ENCODE measurements at regions not wholly inside any gene's neighbourhood (a gene's known extent, or its start where the extent isn't known, plus 50 kb on each side); places are given as distances from the start of the nearest gene placed in this dataset.

DNA sequence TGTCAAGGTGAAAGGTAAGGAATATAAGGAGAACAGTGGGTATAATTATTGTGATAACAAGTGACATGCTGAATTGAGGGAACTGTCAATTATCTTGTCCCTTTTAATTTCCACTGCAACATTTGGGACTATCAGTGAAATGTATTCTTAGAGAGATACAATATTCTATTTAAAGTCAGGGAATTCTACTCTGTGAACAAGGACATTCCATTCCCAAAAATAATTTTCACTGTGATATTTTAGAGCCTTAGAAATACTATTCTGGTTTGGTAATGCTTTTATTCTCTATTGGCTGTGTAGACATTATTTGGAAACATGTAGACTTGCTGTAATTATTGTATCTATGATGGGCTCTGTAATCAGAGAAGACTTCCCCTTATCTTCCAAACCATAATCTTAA is 248.0 kb upstream of the PCSK5 start:
- Histone ChIP-seq H2AFZ (no peak overlapping the region), H3K4me1 (replicated peaks; ENCODE audit: insufficient read depth) (no peaks in the 10 kb centered on the region), H3K4me2 (no peak overlapping the region), H3K27ac (no peak overlapping the region), H3K4me3 (no peak overlapping the region), H3F3A (ENCODE audit: insufficient read depth, low read depth) (no peaks in the 10 kb centered on the region), H4K20me1 (ENCODE audit: insufficient read depth) (no peaks in the 10 kb centered on the region), H3K9me3 (ENCODE audit: insufficient read depth, low read depth) (no peaks in the 10 kb centered on the region), H3K27me3 (ENCODE audit: insufficient read depth, low read depth) (no peaks in the 10 kb centered on the region), H3K9me2 (ENCODE audit: insufficient read depth) (no peaks in the 10 kb centered on the region), H3K36me3 (ENCODE audit: low read depth) (no peaks in the 10 kb centered on the region), H3K79me2 (ENCODE audit: low read depth) (no peaks in the 10 kb centered on the region)
- intact Hi-C loops (cut with micrococcal nuclease; ENCODE audit: unreplicated experiment) = no loop called here
- POLR2A ChIA-PET (ENCODE audit: unreplicated experiment) = no interaction called here
- DNase-seq = no peak
- TF ChIP-seq, protein P1, sequence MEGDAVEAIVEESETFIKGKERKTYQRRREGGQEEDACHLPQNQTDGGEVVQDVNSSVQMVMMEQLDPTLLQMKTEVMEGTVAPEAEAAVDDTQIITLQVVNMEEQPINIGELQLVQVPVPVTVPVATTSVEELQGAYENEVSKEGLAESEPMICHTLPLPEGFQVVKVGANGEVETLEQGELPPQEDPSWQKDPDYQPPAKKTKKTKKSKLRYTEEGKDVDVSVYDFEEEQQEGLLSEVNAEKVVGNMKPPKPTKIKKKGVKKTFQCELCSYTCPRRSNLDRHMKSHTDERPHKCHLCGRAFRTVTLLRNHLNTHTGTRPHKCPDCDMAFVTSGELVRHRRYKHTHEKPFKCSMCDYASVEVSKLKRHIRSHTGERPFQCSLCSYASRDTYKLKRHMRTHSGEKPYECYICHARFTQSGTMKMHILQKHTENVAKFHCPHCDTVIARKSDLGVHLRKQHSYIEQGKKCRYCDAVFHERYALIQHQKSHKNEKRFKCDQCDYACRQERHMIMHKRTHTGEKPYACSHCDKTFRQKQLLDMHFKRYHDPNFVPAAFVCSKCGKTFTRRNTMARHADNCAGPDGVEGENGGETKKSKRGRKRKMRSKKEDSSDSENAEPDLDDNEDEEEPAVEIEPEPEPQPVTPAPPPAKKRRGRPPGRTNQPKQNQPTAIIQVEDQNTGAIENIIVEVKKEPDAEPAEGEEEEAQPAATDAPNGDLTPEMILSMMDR (conservative IDR thresholded peaks at IDR 0.05) = no peak
- no peak for TF ChIP-seq EZH2 (IDR thresholded peaks at IDR 0.05; ENCODE audit: low read depth)
- CTCF ChIA-PET = no interaction called here
- no TSS peak for BruUV-seq (replicated peaks)

DNA sequence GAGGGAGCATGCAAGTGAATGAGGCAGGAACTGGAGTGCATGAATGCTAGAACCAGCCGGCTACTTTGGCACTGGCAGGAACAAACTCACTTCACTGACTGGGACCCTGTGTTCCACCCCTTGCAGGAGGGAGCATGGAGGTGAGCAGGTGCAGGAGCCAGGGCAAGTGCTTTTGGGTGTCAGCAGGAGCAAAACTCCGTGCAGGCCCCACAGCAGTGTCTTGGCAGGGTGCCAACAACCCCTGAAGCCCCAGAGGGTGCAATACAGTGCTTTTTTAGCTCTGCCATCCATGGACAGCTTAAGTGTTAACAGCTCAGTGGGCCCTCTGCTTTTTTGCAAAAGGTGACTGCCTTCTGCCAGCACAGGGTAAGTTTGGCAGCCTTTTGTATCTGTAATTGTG is 245.8 kb upstream of the PCSK5 start:
- no peaks in the 10 kb centered on the region for H3K9me2 ChIP-seq (ENCODE audit: insufficient read depth)
- H3K9me3 ChIP-seq (ENCODE audit: insufficient read depth, low read depth) = no peaks in the 10 kb centered on the region
- intact Hi-C loops (cut with micrococcal nuclease; ENCODE audit: unreplicated experiment) = no loop called here
- no peak overlapping the region for H3K4me3 ChIP-seq
- H2AFZ ChIP-seq = no peak overlapping the region
- no TSS peak for BruUV-seq (replicated peaks)
- no peak for DNase-seq
- no peaks in the 10 kb centered on the region for H3F3A ChIP-seq (ENCODE audit: insufficient read depth, low read depth)
- H4K20me1 ChIP-seq (ENCODE audit: insufficient read depth) = no peaks in the 10 kb centered on the region
- no peak overlapping the region for H3K27ac ChIP-seq
- no peak overlapping the region for H3K4me2 ChIP-seq
- CTCF ChIA-PET = no interaction called here
- no peaks in the 10 kb centered on the region for H3K36me3 ChIP-seq (ENCODE audit: low read depth)
- no peaks in the 10 kb centered on the region for H3K27me3 ChIP-seq (ENCODE audit: insufficient read depth, low read depth)
- POLR2A ChIA-PET (ENCODE audit: unreplicated experiment) = no interaction called here
- no peaks in the 10 kb centered on the region for H3K4me1 ChIP-seq (replicated peaks; ENCODE audit: insufficient read depth)
- no peak for TF ChIP-seq EZH2 (IDR thresholded peaks at IDR 0.05; ENCODE audit: low read depth)
- TF ChIP-seq, protein P1 (conservative IDR thresholded peaks at IDR 0.05) = no peak
- H3K79me2 ChIP-seq (ENCODE audit: low read depth) = no peaks in the 10 kb centered on the region

DNA sequence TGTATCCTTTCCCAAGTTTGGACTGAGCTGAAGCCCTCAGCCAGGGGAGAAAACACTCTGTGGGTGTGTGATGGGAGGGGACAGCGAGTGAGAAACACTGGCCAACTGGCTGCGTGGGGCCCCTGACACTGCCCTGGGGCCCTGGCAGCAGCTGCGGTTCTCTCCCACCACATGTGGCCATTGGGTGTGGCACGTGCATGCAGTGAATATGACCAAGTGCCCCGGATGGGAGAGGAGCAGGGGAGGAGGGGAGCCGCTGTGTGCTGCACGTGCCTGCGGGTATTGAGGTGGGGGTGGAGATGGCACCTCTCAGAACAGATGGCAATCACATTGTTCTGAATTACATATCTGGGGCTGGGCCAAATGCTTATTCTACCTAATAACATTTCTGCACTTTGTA is 242.4 kb upstream of the PCSK5 start:
- no TSS peak for BruUV-seq (replicated peaks)
- CTCF ChIA-PET = no interaction called here

More for the DNA sequence above, 242.4 kb upstream of the PCSK5 start:
- intact Hi-C loops (cut with micrococcal nuclease; ENCODE audit: unreplicated experiment) = no loop called here
- no peaks in the 10 kb centered on the region for H3K9me2 ChIP-seq (ENCODE audit: insufficient read depth)
- H3K4me3 ChIP-seq = no peak overlapping the region
- no peak overlapping the region for H3K4me2 ChIP-seq
- H2AFZ ChIP-seq = no peak overlapping the region
- no peaks in the 10 kb centered on the region for H3F3A ChIP-seq (ENCODE audit: insufficient read depth, low read depth)
- H3K36me3 ChIP-seq (ENCODE audit: low read depth) = no peaks in the 10 kb centered on the region
- no peak overlapping the region for H3K27ac ChIP-seq
- H4K20me1 ChIP-seq (ENCODE audit: insufficient read depth) = no peaks in the 10 kb centered on the region
- no peaks in the 10 kb centered on the region for H3K27me3 ChIP-seq (ENCODE audit: insufficient read depth, low read depth)
- no peaks in the 10 kb centered on the region for H3K9me3 ChIP-seq (ENCODE audit: insufficient read depth, low read depth)
- DNase-seq = no peak
- H3K4me1 ChIP-seq (replicated peaks; ENCODE audit: insufficient read depth) = no peaks in the 10 kb centered on the region
- TF ChIP-seq EZH2 (IDR thresholded peaks at IDR 0.05; ENCODE audit: low read depth) = no peak
- TF ChIP-seq, protein P1 (conservative IDR thresholded peaks at IDR 0.05) = no peak
- H3K79me2 ChIP-seq (ENCODE audit: low read depth) = no peaks in the 10 kb centered on the region
- POLR2A ChIA-PET (ENCODE audit: unreplicated experiment) = no interaction called here
